Type B pancreatic cell (in vitro differentiated cells): ENCODE measurements at regions not wholly inside any gene's neighbourhood (a gene's known extent, or its start where the extent isn't known, plus 50 kb on each side); places are given as distances from the start of the nearest gene placed in this dataset.

Experiments used
- DNase-seq: peaks from one replicate; pipeline ENCODE4 v3.0.0; 2021; ENCODE audit warnings: mixed read lengths; ENCODE audit not compliant: unreplicated experiment; ENCODE audit errors: extremely low spot score
- H3K27ac Mint-ChIP-seq: 2 replicates; pipeline ENCODE4 v1.8.0; 2021; ENCODE audit warnings: mild to moderate bottlenecking, mixed read lengths
- H3K27me3 Mint-ChIP-seq: 2 replicates; pipeline ENCODE4 v1.8.0; 2021; ENCODE audit warnings: mixed read lengths
- H3K36me3 Mint-ChIP-seq: 2 replicates; pipeline ENCODE4 v1.8.0; 2021; ENCODE audit warnings: mixed read lengths
- H3K4me1 Mint-ChIP-seq: one replicate; pipeline ENCODE4 v1.8.0; 2021; ENCODE audit warnings: mixed read lengths; ENCODE audit not compliant: unreplicated experiment
- H3K4me3 Mint-ChIP-seq: 2 replicates; pipeline ENCODE4 v1.8.0; 2021; ENCODE audit warnings: mild to moderate bottlenecking, mixed read lengths
- H3K9me3 Mint-ChIP-seq: 2 replicates; pipeline ENCODE4 v1.8.0; 2021; ENCODE audit warnings: mixed read lengths
- TF ChIP-seq, protein P1 (sequence below): fragments of 200-600 bp; sonication (generic); conservative IDR thresholded peaks from 2 replicates; pipeline ENCODE4 v1.5.0; 2021; ENCODE audit warnings: antibody characterized with exemption, mild to moderate bottlenecking

DNA sequence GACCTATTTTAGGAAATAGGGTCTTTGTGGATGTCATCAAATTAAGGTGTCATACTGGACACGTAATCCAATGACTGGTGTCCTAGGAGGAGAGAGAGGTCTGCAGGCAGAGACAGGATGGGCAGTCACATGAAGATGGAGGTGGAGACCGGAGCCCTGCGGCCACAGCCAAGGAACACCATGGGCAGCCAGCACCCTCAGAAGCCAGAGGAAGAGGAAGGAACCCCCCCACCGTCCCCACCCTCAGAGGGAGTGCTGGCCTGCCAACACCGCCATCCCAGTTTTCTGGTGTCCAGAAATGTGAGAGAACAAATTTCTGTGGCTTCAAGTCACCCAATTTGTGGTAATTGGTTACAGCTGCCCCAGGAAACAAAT lies 88.3 kb downstream of the NSUN2 start:
- TF ChIP-seq, protein P1, sequence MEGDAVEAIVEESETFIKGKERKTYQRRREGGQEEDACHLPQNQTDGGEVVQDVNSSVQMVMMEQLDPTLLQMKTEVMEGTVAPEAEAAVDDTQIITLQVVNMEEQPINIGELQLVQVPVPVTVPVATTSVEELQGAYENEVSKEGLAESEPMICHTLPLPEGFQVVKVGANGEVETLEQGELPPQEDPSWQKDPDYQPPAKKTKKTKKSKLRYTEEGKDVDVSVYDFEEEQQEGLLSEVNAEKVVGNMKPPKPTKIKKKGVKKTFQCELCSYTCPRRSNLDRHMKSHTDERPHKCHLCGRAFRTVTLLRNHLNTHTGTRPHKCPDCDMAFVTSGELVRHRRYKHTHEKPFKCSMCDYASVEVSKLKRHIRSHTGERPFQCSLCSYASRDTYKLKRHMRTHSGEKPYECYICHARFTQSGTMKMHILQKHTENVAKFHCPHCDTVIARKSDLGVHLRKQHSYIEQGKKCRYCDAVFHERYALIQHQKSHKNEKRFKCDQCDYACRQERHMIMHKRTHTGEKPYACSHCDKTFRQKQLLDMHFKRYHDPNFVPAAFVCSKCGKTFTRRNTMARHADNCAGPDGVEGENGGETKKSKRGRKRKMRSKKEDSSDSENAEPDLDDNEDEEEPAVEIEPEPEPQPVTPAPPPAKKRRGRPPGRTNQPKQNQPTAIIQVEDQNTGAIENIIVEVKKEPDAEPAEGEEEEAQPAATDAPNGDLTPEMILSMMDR: no peak
- Mint-ChIP-seq H3K4me3 (no peak overlapping the region), H3K27ac (no peak overlapping the region), H3K9me3 (no peaks in the 10 kb centered on the region), H3K27me3 (peaks cover 20% of the 10 kb centered on the region), H3K4me1 (peaks cover 4% of the 10 kb centered on the region), H3K36me3 (no peaks in the 10 kb centered on the region)
- DNase-seq: peak; percentile 25
